Liver (tissue), 8 donors: ENCODE measurements at regions not wholly inside any gene's neighbourhood (a gene's known extent, or its start where the extent isn't known, plus 50 kb on each side); places are given as distances from the start of the nearest gene placed in this dataset.

Source experiments
- DNase-seq: peaks from one replicate; pipeline ENCODE4 v3.0.0-alpha.2; 2017; ENCODE audit warnings: low spot score
- H3K27ac ChIP-seq, 2 donors: one replicate each; pipeline ENCODE4 v1.7.0; 2013; ENCODE audit warnings: inconsistent platforms in 2 of 2, low read length in 2 of 2, control low read depth in 1 of 2, low read depth in 1 of 2, mild to moderate bottlenecking in 1 of 2
- H3K27me3 ChIP-seq, 4 donors: one replicate each; pipeline versions ENCODE4 v1.6.1 to v1.7.0; 2013; ENCODE audit warnings: low read length in 3 of 4, inconsistent platforms in 1 of 4, mild to moderate bottlenecking in 1 of 4, moderate library complexity in 1 of 4; ENCODE audit not compliant: control insufficient read depth in 4 of 4, insufficient read depth in 4 of 4
- H3K36me3 ChIP-seq, 4 donors: one replicate each; pipeline versions ENCODE4 v1.6.1 to v1.7.0; 2013; ENCODE audit warnings: low read length in 3 of 4, mild to moderate bottlenecking in 3 of 4, low read depth in 1 of 4, moderate library complexity in 1 of 4; ENCODE audit not compliant: control insufficient read depth in 4 of 4, insufficient read depth in 3 of 4
- H3K4me1 ChIP-seq, 4 donors: one replicate each; pipeline versions ENCODE4 v1.6.1 to v1.7.0; 2013; ENCODE audit warnings: low read length in 3 of 4, mild to moderate bottlenecking in 3 of 4, moderate library complexity in 1 of 4; ENCODE audit not compliant: control insufficient read depth in 4 of 4, insufficient read depth in 4 of 4
- H3K4me3 ChIP-seq, 3 donors: one replicate each; pipeline versions ENCODE4 v1.6.1 to v1.7.0; 2013; ENCODE audit warnings: low read length in 3 of 3, control low read depth in 1 of 3, low read depth in 1 of 3, mild to moderate bottlenecking in 1 of 3
- H3K9ac ChIP-seq, 2 donors: one replicate each; pipeline ENCODE4 v1.7.0; 2013; ENCODE audit warnings: low read length in 2 of 2, mild to moderate bottlenecking in 2 of 2, moderate library complexity in 2 of 2, control low read depth in 1 of 2, low read depth in 1 of 2
- H3K9me3 ChIP-seq, 4 donors: one replicate each; pipeline versions ENCODE4 v1.6.1 to v1.7.0; 2013; ENCODE audit warnings: low read length in 3 of 4; ENCODE audit not compliant: control insufficient read depth in 4 of 4
- ATF3 ChIP-seq: IDR thresholded peaks from 2 replicates; pipeline ENCODE4 v1.6.1; 2016; ENCODE audit warnings: antibody characterized with exemption
- CTCF ChIP-seq: fragments of 150-350 bp; IDR thresholded peaks from 2 replicates; pipeline ENCODE4 v1.5.1; 2017; ENCODE audit warnings: improper control_type of control experiment, low read depth, low read length; ENCODE audit not compliant: missing input control
- EGR1 ChIP-seq, 2 donors: IDR thresholded peaks; 2 replicates each; pipeline ENCODE4 v1.6.1; 2016 to 2018; ENCODE audit warnings: antibody characterized with exemption in 2 of 2, low read depth in 2 of 2
- FOXA1 ChIP-seq: IDR thresholded peaks from 2 replicates; pipeline ENCODE4 v1.6.1; 2016; ENCODE audit warnings: antibody characterized with exemption
- FOXA2 ChIP-seq: IDR thresholded peaks from 2 replicates; pipeline ENCODE4 v1.6.1; 2016; ENCODE audit warnings: antibody characterized with exemption
- GABPA ChIP-seq, 2 donors: IDR thresholded peaks in 1 of 2; conservative IDR thresholded peaks in 1 of 2; 2 replicates each; pipeline ENCODE4 v1.6.1; 2016; ENCODE audit warnings: antibody characterized with exemption in 2 of 2, mild to moderate bottlenecking in 1 of 2, moderate library complexity in 1 of 2
- HNF4A ChIP-seq, 2 donors: conservative IDR thresholded peaks; 2 replicates each; pipeline ENCODE4 v1.6.1; 2016; ENCODE audit warnings: antibody characterized with exemption in 2 of 2, mild to moderate bottlenecking in 2 of 2
- HNF4G ChIP-seq: IDR thresholded peaks from 2 replicates; pipeline ENCODE4 v1.6.1; 2016; ENCODE audit warnings: antibody characterized with exemption
- JUND ChIP-seq, 2 donors: IDR thresholded peaks; 2 replicates each; pipeline ENCODE4 v1.6.1; 2016; ENCODE audit warnings: antibody characterized with exemption in 2 of 2
- MAX ChIP-seq: IDR thresholded peaks from 2 replicates; pipeline ENCODE4 v1.6.1; 2016; ENCODE audit warnings: antibody characterized with exemption
- NR2F2 ChIP-seq: IDR thresholded peaks from 2 replicates; pipeline ENCODE4 v1.6.1; 2016; ENCODE audit warnings: antibody characterized with exemption
- RAD21 ChIP-seq, 2 donors: IDR thresholded peaks; 2 replicates each; pipeline ENCODE4 v1.6.1; 2016; ENCODE audit warnings: antibody characterized with exemption in 2 of 2, mild to moderate bottlenecking in 2 of 2
- REST ChIP-seq: IDR thresholded peaks from 2 replicates; pipeline ENCODE4 v1.6.1; 2016; ENCODE audit warnings: antibody characterized with exemption, mild to moderate bottlenecking
- RXRA ChIP-seq, 2 donors: IDR thresholded peaks; 2 replicates each; pipeline ENCODE4 v1.6.1; 2017 to 2018; ENCODE audit warnings: antibody characterized with exemption in 2 of 2, mild to moderate bottlenecking in 1 of 2
- SP1 ChIP-seq: IDR thresholded peaks from 2 replicates; pipeline ENCODE4 v1.6.1; 2018; ENCODE audit warnings: antibody characterized with exemption, mild to moderate bottlenecking
- TAF1 ChIP-seq: conservative IDR thresholded peaks from 2 replicates; pipeline ENCODE4 v1.6.1; 2016; ENCODE audit warnings: antibody characterized with exemption, mild to moderate bottlenecking
- YY1 ChIP-seq: IDR thresholded peaks from 2 replicates; pipeline ENCODE4 v1.6.1; 2016; ENCODE audit warnings: antibody characterized with exemption, mild to moderate bottlenecking
- WGBS: extraction: QIAGEN DNeasy Blood & Tissue Kit; methylation state at CpG from one replicate; pipeline ENCODE4 v1.1.7; 2013; 5-methylcytosine and 5-hydroxymethylcytosine counted together
- donor health status: healthy.
- donor health status: healthy.
- donor health status: healthy.
- donor health status: healthy.
- donor health status: healthy.

- Histone ChIP-seq H3K36me3 (no peaks in the 10 kb centered on the region), H3K9me3 (no peaks in the 10 kb centered on the region), H3K4me1 (no peaks in the 10 kb centered on the region), H3K9ac (no peak overlapping the region), H3K4me3 (no peak overlapping the region), H3K27ac (no peak overlapping the region), H3K27me3 (no peaks in the 10 kb centered on the region)
- TF ChIP-seq TAF1 (no peak), FOXA1 (no peak), SP1 (no peak), MAX (no peak), JUND (IDR thresholded peaks at IDR 0.05) (no peak), HNF4A (conservative IDR thresholded peaks at IDR 0.05) (no peak), ATF3 (no peak), REST (no peak), HNF4G (no peak), YY1 (no peak), RXRA (IDR thresholded peaks at IDR 0.05) (no peak), RAD21 (IDR thresholded peaks at IDR 0.05) (no peak), FOXA2 (no peak), GABPA (IDR thresholded peaks at IDR 0.05 in 1 of 2, conservative IDR thresholded peaks at IDR 0.05 in 1 of 2) (no peak), EGR1 (IDR thresholded peaks at IDR 0.05; ENCODE audit: low read depth in 2 of 2) (no peak), NR2F2 (no peak), CTCF (no peak)
- WGBS = 84% methylated on average over 4 of the region's 4 CpGs
- no peak for DNase-seq
These were observed 96.7 kb upstream of the PIK3CG start for GRCh38 chr7:106768324-106768751.

- no peaks in the 10 kb centered on the region for H3K27me3 ChIP-seq
- TF ChIP-seq NR2F2 (no peak), SP1 (no peak), CTCF (no peak), FOXA2 (no peak)
- WGBS = 90% methylated on average over 2 of the region's 2 CpGs
- no peaks in the 10 kb centered on the region for H3K4me1 ChIP-seq
- no peaks in the 10 kb centered on the region for H3K9me3 ChIP-seq
- H3K36me3 ChIP-seq = no peaks in the 10 kb centered on the region
- no peak overlapping the region for H3K4me3 ChIP-seq
- no peak overlapping the region for H3K27ac ChIP-seq
- no peak overlapping the region for H3K9ac ChIP-seq
- DNase-seq = no peak
These were observed 94.9 kb upstream of the PIK3CG start for GRCh38 chr7:106770191-106770590.
